H9 (cell line): ENCODE measurements at regions not wholly inside any gene's neighbourhood (a gene's known extent, or its start where the extent isn't known, plus 50 kb on each side); places are given as distances from the start of the nearest gene placed in this dataset.

Source experiments
- DNase-seq: peaks from one replicate; pipeline ENCODE4 v3.0.0-alpha.2; 2017
- H2AFZ ChIP-seq: one replicate; pipeline ENCODE4 v1.6.1; 2013; ENCODE audit warnings: mild to moderate bottlenecking, low read length, control low read depth, moderate library complexity
- H2AK5ac ChIP-seq: 2 replicates; pipeline ENCODE4 v1.6.1; 2013; ENCODE audit warnings: low read length, control low read depth, mixed read lengths; ENCODE audit not compliant: insufficient read length
- H2BK120ac ChIP-seq: one replicate; pipeline ENCODE4 v1.6.1; 2013; ENCODE audit warnings: low read depth, mild to moderate bottlenecking, low read length, control low read depth, inconsistent platforms; ENCODE audit not compliant: poor library complexity, severe bottlenecking
- H2BK12ac ChIP-seq: 2 replicates; pipeline ENCODE4 v1.6.1; 2013; ENCODE audit warnings: low read length, control low read depth, mixed read lengths, low read depth; ENCODE audit not compliant: insufficient read length
- H2BK15ac ChIP-seq: 2 replicates; pipeline ENCODE4 v1.6.1; 2013; ENCODE audit warnings: low read depth, low read length, control low read depth
- H2BK20ac ChIP-seq: one replicate; pipeline ENCODE4 v1.6.1; 2013; ENCODE audit warnings: low read depth, mild to moderate bottlenecking, low read length, control low read depth, inconsistent platforms; ENCODE audit not compliant: poor library complexity, severe bottlenecking
- H2BK5ac ChIP-seq: 2 replicates; pipeline ENCODE4 v1.6.1; 2013; ENCODE audit warnings: low read length, control low read depth, mixed read lengths; ENCODE audit not compliant: insufficient read length
- H3K14ac ChIP-seq: 2 replicates; pipeline ENCODE4 v1.6.1; 2013; ENCODE audit warnings: low read length, control low read depth; ENCODE audit not compliant: insufficient read depth
- H3K18ac ChIP-seq: 2 replicates; pipeline ENCODE4 v1.6.1; 2013; ENCODE audit warnings: low read depth, mild to moderate bottlenecking, mixed read lengths, low read length, control low read depth; ENCODE audit not compliant: insufficient read length
- H3K23ac ChIP-seq: 2 replicates; pipeline ENCODE4 v1.6.1; 2013; ENCODE audit warnings: low read length, control low read depth, mixed read lengths, low read depth; ENCODE audit not compliant: insufficient read length
- H3K23me2 ChIP-seq: 2 replicates; pipeline ENCODE4 v1.6.1; 2013; ENCODE audit warnings: low read depth, mild to moderate bottlenecking, mixed read lengths, low read length, control low read depth; ENCODE audit not compliant: insufficient read length, poor library complexity, severe bottlenecking
- H3K27ac ChIP-seq: 2 replicates; pipeline ENCODE4 v1.5.1; 2013; ENCODE audit warnings: low read length, control low read depth, mixed read lengths, low read depth; ENCODE audit not compliant: insufficient read length
- H3K27me3 ChIP-seq: 2 replicates; pipeline ENCODE4 v1.6.1; 2013; ENCODE audit warnings: low read length, control low read depth, inconsistent platforms; ENCODE audit not compliant: insufficient read depth
- H3K4ac ChIP-seq: 2 replicates; pipeline ENCODE4 v1.6.1; 2013; ENCODE audit warnings: low read depth, mild to moderate bottlenecking, control low read depth, inconsistent platforms, low read length, moderate library complexity
- H3K4me1 ChIP-seq: 2 replicates; pipeline ENCODE4 v1.6.1; 2013; ENCODE audit warnings: low read length, control low read depth, inconsistent platforms; ENCODE audit not compliant: insufficient read depth
- H3K4me2 ChIP-seq: 2 replicates; pipeline ENCODE4 v1.6.1; 2013; ENCODE audit warnings: low read length, control low read depth, mixed read lengths; ENCODE audit not compliant: insufficient read length, insufficient read depth
- H3K56ac ChIP-seq: 2 replicates; pipeline ENCODE4 v1.6.1; 2013; ENCODE audit warnings: low read depth, mild to moderate bottlenecking, mixed read lengths, low read length, control low read depth; ENCODE audit not compliant: insufficient read length
- H3K79me1 ChIP-seq: 2 replicates; pipeline ENCODE4 v1.6.1; 2013; ENCODE audit warnings: low read depth, mild to moderate bottlenecking, moderate library complexity, low read length, control low read depth, inconsistent platforms; ENCODE audit not compliant: insufficient read depth, poor library complexity, severe bottlenecking
- H3K79me2 ChIP-seq: 2 replicates; pipeline ENCODE4 v1.6.1; 2013; ENCODE audit warnings: low read length, control low read depth, inconsistent platforms; ENCODE audit not compliant: insufficient read depth
- H3K9ac ChIP-seq: 2 replicates; pipeline ENCODE4 v1.6.1; 2013; ENCODE audit warnings: low read length, control low read depth, mixed read lengths; ENCODE audit not compliant: insufficient read length; ENCODE audit errors: extremely low read depth
- H3K9me3 ChIP-seq: one replicate; pipeline ENCODE4 v1.6.1; 2013; ENCODE audit warnings: low read depth, low read length, inconsistent platforms; ENCODE audit not compliant: control insufficient read depth
- H3T11ph ChIP-seq: one replicate; pipeline ENCODE4 v1.6.1; 2013; ENCODE audit warnings: mild to moderate bottlenecking, low read length, control low read depth, inconsistent platforms
- H4K20me1 ChIP-seq: one replicate; pipeline ENCODE4 v1.6.1; 2013; ENCODE audit not compliant: control insufficient read depth, insufficient read length, insufficient read depth
- H4K5ac ChIP-seq: 2 replicates; pipeline ENCODE4 v1.6.1; 2013; ENCODE audit warnings: low read depth, mild to moderate bottlenecking, mixed read lengths, low read length, control low read depth; ENCODE audit not compliant: insufficient read length
- H4K8ac ChIP-seq: replicated peaks from 2 replicates; pipeline ENCODE4 v1.6.1; 2013; ENCODE audit warnings: low read length, control low read depth, mixed read lengths, low read depth; ENCODE audit not compliant: insufficient read length
- H4K91ac ChIP-seq: 2 replicates; pipeline ENCODE4 v1.6.1; 2013; ENCODE audit warnings: low read depth, mild to moderate bottlenecking, moderate library complexity, mixed read lengths, low read length, control low read depth; ENCODE audit not compliant: insufficient read length
- H3K27ac Mint-ChIP-seq, 3 experiments: 2 replicates in 2 of 3; 3 replicates in 1 of 3; pipeline ENCODE4 v1.8.0; 2020 to 2021; ENCODE audit warnings: mixed read lengths in 3 of 3, mild to moderate bottlenecking in 1 of 3, moderate library complexity in 1 of 3
- H3K27me3 Mint-ChIP-seq: 2 replicates; pipeline ENCODE4 v1.8.0; 2021; ENCODE audit warnings: low read depth, mild to moderate bottlenecking, moderate library complexity, mixed read lengths
- H3K36me3 Mint-ChIP-seq, 3 experiments: 2 replicates in 2 of 3; 3 replicates in 1 of 3; pipeline ENCODE4 v1.8.0; 2020 to 2021; ENCODE audit warnings: low read depth in 3 of 3, mixed read lengths in 3 of 3; ENCODE audit not compliant: insufficient read depth in 1 of 3
- H3K4me1 Mint-ChIP-seq, 2 experiments: 2 replicates each; pipeline ENCODE4 v1.8.0; 2020; ENCODE audit warnings: mixed read lengths in 2 of 2
- H3K4me3 Mint-ChIP-seq, 2 experiments: 2 replicates in 1 of 2; 3 replicates in 1 of 2; pipeline ENCODE4 v1.8.0; 2020 to 2021; ENCODE audit warnings: mild to moderate bottlenecking in 2 of 2, mixed read lengths in 2 of 2, moderate library complexity in 1 of 2
- H3K9me3 Mint-ChIP-seq, 2 experiments: 2 replicates in 1 of 2; 3 replicates in 1 of 2; pipeline ENCODE4 v1.8.0; 2020; ENCODE audit warnings: mild to moderate bottlenecking in 2 of 2, mixed read lengths in 2 of 2, moderate library complexity in 1 of 2
- CTCF ChIP-seq: fragments of 200-600 bp; sonication (generic); conservative IDR thresholded peaks from 3 replicates; pipeline ENCODE4 v1.8.0; 2021; ENCODE audit warnings: antibody characterized with exemption, mild to moderate bottlenecking
- WGBS: extraction: QIAGEN DNeasy Blood & Tissue Kit; methylation state at CpG from one replicate; pipeline ENCODE4 v1.1.7; 2013; ENCODE audit warnings: missing lambda C conversion rate, low lambda C conversion rate, mixed read lengths; ENCODE audit not compliant: insufficient read length; ENCODE audit errors: extremely low coverage; 5-methylcytosine and 5-hydroxymethylcytosine counted together

GRCh38 chr3:3699407-3699806, 99.8 kb upstream of the LRRN1 start:
- H4K8ac ChIP-seq = no peak overlapping the region
- H2BK120ac ChIP-seq = no peak overlapping the region
- no peaks in the 10 kb centered on the region for H3K9me3 ChIP-seq
- no peak overlapping the region for H2BK5ac ChIP-seq
- H3K27ac ChIP-seq = no peak overlapping the region
- H3K9ac ChIP-seq = no peak overlapping the region
- Mint-ChIP-seq H3K36me3 (peaks cover 0 to 4% (median 0%) of the 10 kb centered on the region in 3 experiments; a peak in 1 of 7 replicates), H3K27me3 (no peaks in the 10 kb centered on the region; the same call in 1 of the 2 replicates), H3K9me3 (peaks cover 0 to 2% of the 10 kb centered on the region in 2 experiments; a peak in 1 of 5 replicates), H3K4me1 (peaks cover 11 to 16% of the 10 kb centered on the region in 2 experiments), H3K4me3 (no peak overlapping the region), H3K27ac (no peak overlapping the region)
- no peak overlapping the region for H2BK15ac ChIP-seq
- no peaks in the 10 kb centered on the region for H3K79me2 ChIP-seq
- no peaks in the 10 kb centered on the region for H4K20me1 ChIP-seq
- H4K91ac ChIP-seq = no peak overlapping the region
- DNase-seq = no peak
- H3K18ac ChIP-seq = no peak overlapping the region
- no peak overlapping the region for H3T11ph ChIP-seq
- no peak overlapping the region for H3K14ac ChIP-seq
- H3K23me2 ChIP-seq = no peaks in the 10 kb centered on the region
- no peak overlapping the region for H2AK5ac ChIP-seq
- H3K27me3 ChIP-seq = no peaks in the 10 kb centered on the region
- no peak overlapping the region for H4K5ac ChIP-seq
- H3K23ac ChIP-seq = no peak overlapping the region
- H2BK12ac ChIP-seq = no peak overlapping the region
- no peak overlapping the region for H2AFZ ChIP-seq
- no peak overlapping the region for H3K4ac ChIP-seq
- TF ChIP-seq CTCF = no peak
- no peaks in the 10 kb centered on the region; the same call in 1 of the 2 replicates for H3K4me1 ChIP-seq
- no peak overlapping the region for H3K4me2 ChIP-seq
- H2BK20ac ChIP-seq = no peak overlapping the region
- no peaks in the 10 kb centered on the region for H3K79me1 ChIP-seq
- no CpG with 5 or more reads among the region's 5 CpGs for WGBS
- H3K56ac ChIP-seq = no peak overlapping the region
